ENCODE measurements at regions not wholly inside any gene's neighbourhood (a gene's known extent, or its start where the extent isn't known, plus 50 kb on each side); places are given as distances from the start of the nearest gene placed in this dataset.

- no peaks in the 10 kb centered on the region for H3K9me3 ChIP-seq (replicated peaks; ENCODE audit: control insufficient read depth, insufficient read depth, low read length)
- H3K79me2 ChIP-seq (ENCODE audit: control insufficient read depth, insufficient read depth, low read length), result no peaks in the 10 kb centered on the region
- no peak overlapping the region for H3K9ac ChIP-seq (replicated peaks; ENCODE audit: extremely low read depth, insufficient read depth, low read length)
- DNase-seq (ENCODE audit: low read depth, low spot score) (no peak), FAIRE-seq (no peak)
- H3K27me3 ChIP-seq (ENCODE audit: control insufficient read depth in 2 of 2, insufficient read depth in 2 of 2, low read length in 2 of 2), result no peaks in the 10 kb centered on the region
- BruUV-seq (replicated peaks), result no TSS peak
- dilution Hi-C loops (cut with MboI; ENCODE audit: extremely low pct_ligation_motif_present, low sequenced_read_pairs) (no loop called here), intact Hi-C loops (cut with micrococcal nuclease) (no loop called here)
- H3K4me3 ChIP-seq (replicated peaks in 1 of 3; ENCODE audit: insufficient read depth in 1 of 3, low read depth in 1 of 3, low read length in 3 of 3), result no peak overlapping the region
- ChIA-PET POLR2A (no interaction called here), CTCF (no interaction called here)
- no peak overlapping the region for H3K4me2 ChIP-seq (ENCODE audit: insufficient read depth, low read length)
- H4K20me1 ChIP-seq (replicated peaks; ENCODE audit: control insufficient read depth, extremely low read depth, insufficient read depth, low read length), result no peaks in the 10 kb centered on the region
- H3K27ac ChIP-seq (ENCODE audit: insufficient read depth, low read depth, low read length), result no peak overlapping the region
- no peaks in the 10 kb centered on the region for H3K36me3 ChIP-seq (ENCODE audit: control insufficient read depth in 2 of 2, extremely low read depth in 1 of 2, insufficient read depth in 2 of 2, low read length in 2 of 2)
- TF ChIP-seq GATA2 (IDR thresholded peaks at IDR 0.05; ENCODE audit: insufficient read depth, insufficient read length, low read depth, low read length) (no peak), POLR2A (IDR thresholded peaks at IDR 0.05; ENCODE audit: low read depth, low read length) (no peak), CTCF (IDR thresholded peaks at IDR 0.05; ENCODE audit: extremely low read depth in 1 of 2, insufficient read depth in 1 of 2, low read depth in 1 of 2, low read length in 2 of 2) (no peak), EZH2 (IDR thresholded peaks at IDR 0.05; ENCODE audit: borderline replicate concordance, low read depth, low read length, severe bottlenecking) (no peak), POLR2AphosphoS5 (IDR thresholded peaks at IDR 0.05; ENCODE audit: insufficient read depth, low read depth, low read length) (no peak), MYC (IDR thresholded peaks at IDR 0.05; ENCODE audit: low read depth, low read length) (no peak), MAX (IDR thresholded peaks at IDR 0.05; ENCODE audit: insufficient read depth, insufficient read length) (no peak)
- no peaks in the 10 kb centered on the region for H3K9me1 ChIP-seq (replicated peaks; ENCODE audit: control insufficient read depth, extremely low read depth, insufficient read depth, low read length)
- no peak overlapping the region for H2AFZ ChIP-seq (ENCODE audit: low read depth, low read length)
- H3K4me1 ChIP-seq (ENCODE audit: control insufficient read depth, extremely low read depth, insufficient read depth, low read length), result no peaks in the 10 kb centered on the region
These were observed 232.8 kb upstream of the HDX start for GRCh38 chrX:84735025-84735424.

GRCh38 chrX:84737471-84737871 is 235.2 kb upstream of the HDX start:
- Histone ChIP-seq H2AFZ (ENCODE audit: low read depth, low read length) (no peak overlapping the region), H3K4me2 (ENCODE audit: insufficient read depth, low read length) (no peak overlapping the region), H4K20me1 (replicated peaks; ENCODE audit: control insufficient read depth, extremely low read depth, insufficient read depth, low read length) (no peaks in the 10 kb centered on the region), H3K27me3 (ENCODE audit: control insufficient read depth in 2 of 2, insufficient read depth in 2 of 2, low read length in 2 of 2) (no peaks in the 10 kb centered on the region), H3K4me1 (ENCODE audit: control insufficient read depth, extremely low read depth, insufficient read depth, low read length) (no peaks in the 10 kb centered on the region), H3K9me1 (replicated peaks; ENCODE audit: control insufficient read depth, extremely low read depth, insufficient read depth, low read length) (no peaks in the 10 kb centered on the region), H3K4me3 (replicated peaks in 1 of 3; ENCODE audit: insufficient read depth in 1 of 3, low read depth in 1 of 3, low read length in 3 of 3) (no peak overlapping the region), H3K79me2 (ENCODE audit: control insufficient read depth, insufficient read depth, low read length) (no peaks in the 10 kb centered on the region), H3K36me3 (ENCODE audit: control insufficient read depth in 2 of 2, extremely low read depth in 1 of 2, insufficient read depth in 2 of 2, low read length in 2 of 2) (no peaks in the 10 kb centered on the region), H3K9me3 (replicated peaks; ENCODE audit: control insufficient read depth, insufficient read depth, low read length) (no peaks in the 10 kb centered on the region), H3K9ac (replicated peaks; ENCODE audit: extremely low read depth, insufficient read depth, low read length) (no peak overlapping the region), H3K27ac (ENCODE audit: insufficient read depth, low read depth, low read length) (no peak overlapping the region)
- dilution Hi-C loops (cut with MboI; ENCODE audit: extremely low pct_ligation_motif_present, low sequenced_read_pairs), result no loop called here
- DNase-seq (ENCODE audit: low read depth, low spot score) (no peak), FAIRE-seq (no peak)
- ChIA-PET POLR2A (no interaction called here), CTCF (no interaction called here)
- intact Hi-C loops (cut with micrococcal nuclease), result no loop called here
- BruUV-seq (replicated peaks), result no TSS peak
- TF ChIP-seq CTCF (IDR thresholded peaks at IDR 0.05; ENCODE audit: extremely low read depth in 1 of 2, insufficient read depth in 1 of 2, low read depth in 1 of 2, low read length in 2 of 2), result no peak
- no peak for TF ChIP-seq POLR2AphosphoS5 (IDR thresholded peaks at IDR 0.05; ENCODE audit: insufficient read depth, low read depth, low read length)
- TF ChIP-seq MAX (IDR thresholded peaks at IDR 0.05; ENCODE audit: insufficient read depth, insufficient read length), result no peak
- TF ChIP-seq EZH2 (IDR thresholded peaks at IDR 0.05; ENCODE audit: borderline replicate concordance, low read depth, low read length, severe bottlenecking), result no peak
- TF ChIP-seq JUN (IDR thresholded peaks at IDR 0.05; ENCODE audit: borderline replicate concordance, insufficient read depth, insufficient read length, low read depth), result no peak
- TF ChIP-seq FOS (IDR thresholded peaks at IDR 0.05; ENCODE audit: borderline replicate concordance, insufficient read depth, low read length), result no peak
- no peak for TF ChIP-seq GATA2 (IDR thresholded peaks at IDR 0.05; ENCODE audit: insufficient read depth, insufficient read length, low read depth, low read length)
- no peak for TF ChIP-seq MYC (IDR thresholded peaks at IDR 0.05; ENCODE audit: low read depth, low read length)
- TF ChIP-seq POLR2A (IDR thresholded peaks at IDR 0.05; ENCODE audit: low read depth, low read length), result no peak

All from endothelial cell of umbilical vein (primary cell).